Prostate gland (tissue), 1 donor: ENCODE measurements at regions not wholly inside any gene's neighbourhood (a gene's known extent, or its start where the extent isn't known, plus 50 kb on each side); places are given as distances from the start of the nearest gene placed in this dataset.

Source experiments
- POLR2A ChIP-seq: fragments of 450-650 bp; IDR thresholded peaks from one replicate; pipeline ENCODE4 v1.6.1; 2016; ENCODE audit warnings: antibody characterized with exemption, mild to moderate bottlenecking
- POLR2AphosphoS5 ChIP-seq: sonication (generic); formaldehyde crosslinking; IDR thresholded peaks from one replicate; pipeline ENCODE4 v1.6.1; 2017; ENCODE audit warnings: antibody characterized with exemption

GRCh38 chr1:87572008-87572407 lies 243.3 kb downstream of the LMO4 start:
- TF ChIP-seq POLR2A (no peak), POLR2AphosphoS5 (no peak)
